ENCODE measurements at regions not wholly inside any gene's neighbourhood (a gene's known extent, or its start where the extent isn't known, plus 50 kb on each side); places are given as distances from the start of the nearest gene placed in this dataset.

DNA sequence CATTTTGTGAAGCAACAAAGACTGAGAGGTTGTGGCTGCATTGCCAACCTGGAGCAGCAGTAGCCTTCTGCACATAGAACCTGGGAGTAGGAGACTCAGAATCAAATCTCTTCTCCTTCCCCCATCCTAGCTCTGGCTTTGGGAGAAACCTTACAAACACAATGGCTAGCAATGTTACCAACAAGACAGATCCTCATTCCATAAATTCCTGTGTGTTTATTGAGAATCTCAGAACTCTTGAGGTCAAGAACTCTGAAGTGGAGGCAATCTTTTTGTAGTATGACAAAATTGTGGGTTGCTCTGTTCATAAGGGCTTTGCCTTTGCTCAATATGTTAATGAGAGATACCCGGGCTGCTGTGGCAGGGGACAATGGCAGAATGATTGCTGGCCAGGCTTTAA lies 406.7 kb upstream of the SPANXN1 start (continued):
- TF ChIP-seq, protein P1, sequence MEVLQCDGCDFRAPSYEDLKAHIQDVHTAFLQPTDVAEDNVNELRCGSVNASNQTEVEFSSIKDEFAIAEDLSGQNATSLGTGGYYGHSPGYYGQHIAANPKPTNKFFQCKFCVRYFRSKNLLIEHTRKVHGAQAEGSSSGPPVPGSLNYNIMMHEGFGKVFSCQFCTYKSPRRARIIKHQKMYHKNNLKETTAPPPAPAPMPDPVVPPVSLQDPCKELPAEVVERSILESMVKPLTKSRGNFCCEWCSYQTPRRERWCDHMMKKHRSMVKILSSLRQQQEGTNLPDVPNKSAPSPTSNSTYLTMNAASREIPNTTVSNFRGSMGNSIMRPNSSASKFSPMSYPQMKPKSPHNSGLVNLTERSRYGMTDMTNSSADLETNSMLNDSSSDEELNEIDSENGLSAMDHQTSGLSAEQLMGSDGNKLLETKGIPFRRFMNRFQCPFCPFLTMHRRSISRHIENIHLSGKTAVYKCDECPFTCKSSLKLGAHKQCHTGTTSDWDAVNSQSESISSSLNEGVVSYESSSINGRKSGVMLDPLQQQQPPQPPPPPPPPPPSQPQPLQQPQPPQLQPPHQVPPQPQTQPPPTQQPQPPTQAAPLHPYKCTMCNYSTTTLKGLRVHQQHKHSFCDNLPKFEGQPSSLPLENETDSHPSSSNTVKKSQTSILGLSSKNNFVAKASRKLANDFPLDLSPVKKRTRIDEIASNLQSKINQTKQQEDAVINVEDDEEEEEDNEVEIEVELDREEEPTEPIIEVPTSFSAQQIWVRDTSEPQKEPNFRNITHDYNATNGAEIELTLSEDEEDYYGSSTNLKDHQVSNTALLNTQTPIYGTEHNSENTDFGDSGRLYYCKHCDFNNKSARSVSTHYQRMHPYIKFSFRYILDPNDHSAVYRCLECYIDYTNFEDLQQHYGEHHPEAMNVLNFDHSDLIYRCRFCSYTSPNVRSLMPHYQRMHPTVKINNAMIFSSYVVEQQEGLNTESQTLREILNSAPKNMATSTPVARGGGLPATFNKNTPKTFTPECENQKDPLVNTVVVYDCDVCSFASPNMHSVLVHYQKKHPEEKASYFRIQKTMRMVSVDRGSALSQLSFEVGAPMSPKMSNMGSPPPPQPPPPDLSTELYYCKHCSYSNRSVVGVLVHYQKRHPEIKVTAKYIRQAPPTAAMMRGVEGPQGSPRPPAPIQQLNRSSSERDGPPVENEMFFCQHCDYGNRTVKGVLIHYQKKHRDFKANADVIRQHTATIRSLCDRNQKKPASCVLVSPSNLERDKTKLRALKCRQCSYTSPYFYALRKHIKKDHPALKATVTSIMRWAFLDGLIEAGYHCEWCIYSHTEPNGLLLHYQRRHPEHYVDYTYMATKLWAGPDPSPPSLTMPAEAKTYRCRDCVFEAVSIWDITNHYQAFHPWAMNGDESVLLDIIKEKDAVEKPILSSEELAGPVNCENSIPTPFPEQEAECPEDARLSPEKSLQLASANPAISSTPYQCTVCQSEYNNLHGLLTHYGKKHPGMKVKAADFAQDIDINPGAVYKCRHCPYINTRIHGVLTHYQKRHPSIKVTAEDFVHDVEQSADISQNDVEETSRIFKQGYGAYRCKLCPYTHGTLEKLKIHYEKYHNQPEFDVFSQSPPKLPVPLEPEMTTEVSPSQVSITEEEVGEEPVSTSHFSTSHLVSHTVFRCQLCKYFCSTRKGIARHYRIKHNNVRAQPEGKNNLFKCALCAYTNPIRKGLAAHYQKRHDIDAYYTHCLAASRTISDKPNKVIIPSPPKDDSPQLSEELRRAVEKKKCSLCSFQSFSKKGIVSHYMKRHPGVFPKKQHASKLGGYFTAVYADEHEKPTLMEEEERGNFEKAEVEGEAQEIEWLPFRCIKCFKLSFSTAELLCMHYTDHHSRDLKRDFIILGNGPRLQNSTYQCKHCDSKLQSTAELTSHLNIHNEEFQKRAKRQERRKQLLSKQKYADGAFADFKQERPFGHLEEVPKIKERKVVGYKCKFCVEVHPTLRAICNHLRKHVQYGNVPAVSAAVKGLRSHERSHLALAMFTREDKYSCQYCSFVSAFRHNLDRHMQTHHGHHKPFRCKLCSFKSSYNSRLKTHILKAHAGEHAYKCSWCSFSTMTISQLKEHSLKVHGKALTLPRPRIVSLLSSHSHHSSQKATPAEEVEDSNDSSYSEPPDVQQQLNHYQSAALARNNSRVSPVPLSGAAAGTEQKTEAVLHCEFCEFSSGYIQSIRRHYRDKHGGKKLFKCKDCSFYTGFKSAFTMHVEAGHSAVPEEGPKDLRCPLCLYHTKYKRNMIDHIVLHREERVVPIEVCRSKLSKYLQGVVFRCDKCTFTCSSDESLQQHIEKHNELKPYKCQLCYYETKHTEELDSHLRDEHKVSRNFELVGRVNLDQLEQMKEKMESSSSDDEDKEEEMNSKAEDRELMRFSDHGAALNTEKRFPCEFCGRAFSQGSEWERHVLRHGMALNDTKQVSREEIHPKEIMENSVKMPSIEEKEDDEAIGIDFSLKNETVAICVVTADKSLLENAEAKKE (CRISPR knock-in tag; IDR thresholded peaks at IDR 0.05) = no peak
- TF ChIP-seq CTCF (conservative IDR thresholded peaks at IDR 0.05; ENCODE audit: low read depth in 2 of 2) (no peak), ZNF331 (CRISPR knock-in tag; IDR thresholded peaks at IDR 0.05; ENCODE audit: low read depth) (no peak), ZNF114 (CRISPR knock-in tag; IDR thresholded peaks at IDR 0.05) (no peak), EZH2 (IDR thresholded peaks at IDR 0.05; ENCODE audit: low read depth, unreplicated experiment) (no peak), NANOG (IDR thresholded peaks at IDR 0.05; ENCODE audit: borderline replicate concordance) (no peak), JUNB (IDR thresholded peaks at IDR 0.05; ENCODE audit: unreplicated experiment) (no peak)

DNA sequence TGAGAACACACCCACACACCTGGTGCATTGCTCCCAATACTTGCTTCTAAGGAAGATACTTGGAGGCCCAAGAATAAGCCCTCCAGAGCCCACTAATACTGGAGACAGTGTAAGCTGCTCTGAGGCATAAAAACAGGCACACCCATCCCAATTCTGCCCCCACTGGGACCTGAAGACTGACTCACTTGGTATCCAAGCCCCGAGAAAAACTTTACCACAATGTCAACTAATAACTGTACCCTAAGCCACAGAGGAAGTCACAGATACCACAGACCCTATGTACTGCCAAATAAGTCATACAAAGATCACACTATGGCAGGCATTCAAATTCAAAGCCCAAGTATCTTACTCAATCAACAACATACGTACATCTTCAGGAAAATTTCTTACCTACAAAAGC lies 398.2 kb upstream of the SPANXN1 start:
- Mint-ChIP-seq H3K4me1 (no peaks in the 10 kb centered on the region), H3K36me3 (ENCODE audit: low read depth) (0 out of 3 replicates have a peak, but pooled peaks cover 2% of the 10 kb centered on the region), H3K9me3 (peaks cover 76% of the 10 kb centered on the region)
- no peak for TF ChIP-seq NANOG (IDR thresholded peaks at IDR 0.05; ENCODE audit: borderline replicate concordance)
- TF ChIP-seq, protein P1 (CRISPR knock-in tag; IDR thresholded peaks at IDR 0.05) = no peak

More for the DNA sequence above, 398.2 kb upstream of the SPANXN1 start:
- Histone ChIP-seq H3K27ac (ENCODE audit: low read depth) (no peak overlapping the region), H3F3A (replicated peaks; ENCODE audit: low read depth) (no peaks in the 10 kb centered on the region), H3K4me3 (no peak overlapping the region), H3K36me3 (ENCODE audit: insufficient read depth) (no peaks in the 10 kb centered on the region), H3K27me3 (ENCODE audit: insufficient read depth) (no peaks in the 10 kb centered on the region), H3K79me2 (replicated peaks; ENCODE audit: insufficient read depth) (no peaks in the 10 kb centered on the region), H3K9me2 (ENCODE audit: insufficient read depth) (no peaks in the 10 kb centered on the region), H2AFZ (no peak overlapping the region), H3K4me2 (no peak overlapping the region), H3K4me1 (ENCODE audit: insufficient read depth) (no peaks in the 10 kb centered on the region), H4K20me1 (replicated peaks; ENCODE audit: insufficient read depth) (no peaks in the 10 kb centered on the region)
- no peak for ATAC-seq
- no peak for DNase-seq (ENCODE audit: low spot score)
- H3K27me3 Mint-ChIP-seq (ENCODE audit: insufficient read depth, low read depth, poor library complexity) = no peaks in the 10 kb centered on the region
- H3K4me3 Mint-ChIP-seq = no peak overlapping the region
- no peak overlapping the region for H3K27ac Mint-ChIP-seq
